ENCODE measurements at regions not wholly inside any gene's neighbourhood (a gene's known extent, or its start where the extent isn't known, plus 50 kb on each side); places are given as distances from the start of the nearest gene placed in this dataset.

- TF ChIP-seq CTCF (IDR thresholded peaks at IDR 0.05) (no peak), ZFX (IDR thresholded peaks at IDR 0.05; ENCODE audit: borderline replicate concordance) (no peak)
Observed at GRCh38 chr6:68059899-68060298, 575.2 kb upstream of the ADGRB3 start.
